Keratinocyte (primary cell): ENCODE measurements at regions not wholly inside any gene's neighbourhood (a gene's known extent, or its start where the extent isn't known, plus 50 kb on each side); places are given as distances from the start of the nearest gene placed in this dataset.

ENCODE experiments used
- EZH2 ChIP-seq: IDR thresholded peaks from one replicate; pipeline ENCODE4 v1.6.1; 2012; ENCODE audit warnings: inconsistent platforms, mild to moderate bottlenecking, low read length, moderate library complexity
- TF ChIP-seq, protein P1 (sequence below), 3 experiments: IDR thresholded peaks in 1 of 3; conservative IDR thresholded peaks in 1 of 3; optimal IDR thresholded peaks in 1 of 3; 2 replicates in 2 of 3; 3 replicates in 1 of 3; pipeline versions ENCODE3 to v1.5.1; 2011; ENCODE audit warnings: low read length in 3 of 3, mild to moderate bottlenecking in 3 of 3, moderate library complexity in 2 of 3, control low read depth in 1 of 3, inconsistent platforms in 1 of 3; ENCODE audit not compliant: insufficient read depth in 2 of 3; ENCODE audit errors: extremely low read depth in 1 of 3

DNA sequence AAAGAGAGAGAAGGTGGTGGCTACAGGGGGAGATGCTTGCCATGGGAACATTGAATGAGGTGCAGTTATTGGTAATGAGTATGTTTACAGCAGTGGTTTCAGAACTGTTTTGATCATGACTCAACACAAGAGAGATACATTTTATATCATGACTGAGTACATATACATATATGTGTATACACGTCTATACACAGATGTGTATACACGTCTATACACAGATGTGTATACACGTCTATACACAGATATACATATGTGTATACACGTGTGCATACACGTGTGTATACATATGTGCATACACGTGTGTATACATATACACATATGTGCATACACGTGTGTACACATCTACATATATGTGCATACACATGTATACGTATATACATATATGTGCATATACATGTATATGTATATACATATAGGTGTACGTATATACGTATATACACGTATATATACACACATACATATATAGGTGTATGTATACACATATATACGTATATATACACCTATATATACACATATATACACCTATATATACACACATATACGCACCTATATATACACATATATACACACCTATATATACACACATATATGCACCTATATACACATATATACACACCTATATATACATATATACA, 518.5 kb downstream of the TSN start:
- TF ChIP-seq, protein P1, sequence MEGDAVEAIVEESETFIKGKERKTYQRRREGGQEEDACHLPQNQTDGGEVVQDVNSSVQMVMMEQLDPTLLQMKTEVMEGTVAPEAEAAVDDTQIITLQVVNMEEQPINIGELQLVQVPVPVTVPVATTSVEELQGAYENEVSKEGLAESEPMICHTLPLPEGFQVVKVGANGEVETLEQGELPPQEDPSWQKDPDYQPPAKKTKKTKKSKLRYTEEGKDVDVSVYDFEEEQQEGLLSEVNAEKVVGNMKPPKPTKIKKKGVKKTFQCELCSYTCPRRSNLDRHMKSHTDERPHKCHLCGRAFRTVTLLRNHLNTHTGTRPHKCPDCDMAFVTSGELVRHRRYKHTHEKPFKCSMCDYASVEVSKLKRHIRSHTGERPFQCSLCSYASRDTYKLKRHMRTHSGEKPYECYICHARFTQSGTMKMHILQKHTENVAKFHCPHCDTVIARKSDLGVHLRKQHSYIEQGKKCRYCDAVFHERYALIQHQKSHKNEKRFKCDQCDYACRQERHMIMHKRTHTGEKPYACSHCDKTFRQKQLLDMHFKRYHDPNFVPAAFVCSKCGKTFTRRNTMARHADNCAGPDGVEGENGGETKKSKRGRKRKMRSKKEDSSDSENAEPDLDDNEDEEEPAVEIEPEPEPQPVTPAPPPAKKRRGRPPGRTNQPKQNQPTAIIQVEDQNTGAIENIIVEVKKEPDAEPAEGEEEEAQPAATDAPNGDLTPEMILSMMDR (optimal IDR thresholded peaks at IDR 0.05 in 1 of 3, IDR thresholded peaks at IDR 0.05 in 1 of 3, conservative IDR thresholded peaks at IDR 0.05 in 1 of 3; ENCODE audit: extremely low read depth in 1 of 3, insufficient read depth in 2 of 3, low read length in 3 of 3): no peak
- no peak for TF ChIP-seq EZH2
